HEK293 (cell line): ENCODE measurements at regions not wholly inside any gene's neighbourhood (a gene's known extent, or its start where the extent isn't known, plus 50 kb on each side); places are given as distances from the start of the nearest gene placed in this dataset.

Source experiments
- CTCF ChIA-PET: fragments of 350-600 bp; formaldehyde crosslinking; extraction: SDS; loops from one replicate; lab custom pipeline; 2021; ENCODE audit warnings: antibody characterized with exemption; lab: Yijun Ruan, JAX
- POLR2A ChIA-PET: fragments of 300-600 bp; formaldehyde crosslinking; extraction: SDS; loops from one replicate; lab custom pipeline; 2020; ENCODE audit warnings: antibody characterized with exemption, inconsistent platforms; lab: Yijun Ruan, JAX
- H3K27ac ChIP-seq: fragments of 200-500 bp; sonication (Bioruptor generic); 2 replicates; pipeline ENCODE4 v1.5.1; 2014; ENCODE audit warnings: low read depth, low read length, control low read depth, inconsistent platforms; ENCODE audit errors: extremely low read depth
- H3K36me3 ChIP-seq, 2 experiments: fragments of 200-500 bp in 1 of 2; sonication (Bioruptor generic) in 1 of 2; 1 replicate in 1 of 2; 2 replicates in 1 of 2; pipeline ENCODE4 v1.5.1; 2014 to 2017; ENCODE audit warnings: inconsistent platforms in 2 of 2, low read length in 2 of 2; ENCODE audit not compliant: control insufficient read depth in 2 of 2, insufficient read depth in 1 of 2
- H3K4me1 ChIP-seq: fragments of 200-500 bp; sonication (Bioruptor generic); 2 replicates; pipeline ENCODE4 v1.5.1; 2014; ENCODE audit warnings: mild to moderate bottlenecking, low read length, inconsistent platforms; ENCODE audit not compliant: control insufficient read depth, insufficient read depth
- H3K4me3 ChIP-seq: 2 replicates; pipeline ENCODE4 v1.5.1; 2011; ENCODE audit warnings: low read depth, mild to moderate bottlenecking, control low read depth, low read length, moderate library complexity
- H3K9me3 ChIP-seq: fragments of 200-500 bp; sonication (Bioruptor generic); 2 replicates; pipeline ENCODE4 v1.5.1; 2014; ENCODE audit warnings: low read depth, low read length, inconsistent platforms; ENCODE audit not compliant: control insufficient read depth, insufficient read depth
- BCL11A ChIP-seq: fragments of 450-650 bp; formaldehyde crosslinking; IDR thresholded peaks from 2 replicates; pipeline ENCODE4 v1.5.1; 2016; ENCODE audit warnings: low read depth, missing biosample characterization, missing genetic modification characterization
- FEZF1 ChIP-seq: fragments of 450-650 bp; formaldehyde crosslinking; IDR thresholded peaks from 2 replicates; pipeline ENCODE4 v1.5.1; 2016; ENCODE audit warnings: missing biosample characterization, missing genetic modification characterization
- PATZ1 ChIP-seq: fragments of 450-650 bp; formaldehyde crosslinking; IDR thresholded peaks from 2 replicates; pipeline ENCODE4 v1.5.1; 2016; ENCODE audit warnings: missing biosample characterization, missing genetic modification characterization
- SP7 ChIP-seq: fragments of 450-650 bp; formaldehyde crosslinking; IDR thresholded peaks from 2 replicates; pipeline ENCODE4 v1.5.1; 2016; ENCODE audit warnings: missing biosample characterization, missing genetic modification characterization
- ZBTB20 ChIP-seq: fragments of 450-650 bp; formaldehyde crosslinking; IDR thresholded peaks from 2 replicates; pipeline ENCODE4 v1.5.1; 2016; ENCODE audit warnings: missing biosample characterization, missing genetic modification characterization
- ZBTB7A ChIP-seq: fragments of 450-650 bp; formaldehyde crosslinking; IDR thresholded peaks from 2 replicates; pipeline ENCODE4 v1.5.1; 2016; ENCODE audit warnings: low read depth, missing biosample characterization, missing genetic modification characterization
- ZNF175 ChIP-seq: fragments of 450-650 bp; formaldehyde crosslinking; IDR thresholded peaks from 2 replicates; pipeline ENCODE4 v1.5.1; 2016; ENCODE audit warnings: missing biosample characterization, missing genetic modification characterization
- ZNF18 ChIP-seq: fragments of 450-650 bp; formaldehyde crosslinking; IDR thresholded peaks from 2 replicates; pipeline ENCODE4 v1.5.1; 2016; ENCODE audit warnings: missing biosample characterization, missing genetic modification characterization
- ZNF266 ChIP-seq: fragments of 450-650 bp; formaldehyde crosslinking; IDR thresholded peaks from 2 replicates; pipeline ENCODE4 v1.5.1; 2016; ENCODE audit warnings: missing biosample characterization, missing genetic modification characterization, low read depth
- ZNF311 ChIP-seq: fragments of 450-650 bp; formaldehyde crosslinking; IDR thresholded peaks from 2 replicates; pipeline ENCODE4 v1.5.1; 2017; ENCODE audit warnings: missing biosample characterization, missing genetic modification characterization, borderline replicate concordance
- ZNF366 ChIP-seq: fragments of 450-650 bp; formaldehyde crosslinking; conservative IDR thresholded peaks from 2 replicates; pipeline ENCODE4 v1.5.1; 2016; ENCODE audit warnings: missing biosample characterization, missing genetic modification characterization
- ZNF645 ChIP-seq: fragments of 450-650 bp; formaldehyde crosslinking; IDR thresholded peaks from 2 replicates; pipeline ENCODE4; 2016; ENCODE audit warnings: missing biosample characterization, missing genetic modification characterization
- ZNF658 ChIP-seq: fragments of 450-650 bp; formaldehyde crosslinking; IDR thresholded peaks from 2 replicates; pipeline ENCODE4; 2016; ENCODE audit warnings: missing biosample characterization, missing genetic modification characterization
- ZNF660 ChIP-seq: fragments of 450-650 bp; IDR thresholded peaks from 2 replicates; pipeline ENCODE4 v1.5.1; 2018; ENCODE audit warnings: missing biosample characterization, mild to moderate bottlenecking, missing genetic modification characterization
- ZNF670 ChIP-seq: fragments of 450-650 bp; formaldehyde crosslinking; IDR thresholded peaks from 2 replicates; pipeline ENCODE4 v1.5.1; 2016; ENCODE audit warnings: missing biosample characterization, missing genetic modification characterization, low read depth
- ZNF707 ChIP-seq: fragments of 450-650 bp; formaldehyde crosslinking; IDR thresholded peaks from 2 replicates; pipeline ENCODE4 v1.5.1; 2016; ENCODE audit warnings: missing biosample characterization, missing genetic modification characterization
- ZNF776 ChIP-seq: fragments of 450-650 bp; formaldehyde crosslinking; IDR thresholded peaks from 2 replicates; pipeline ENCODE4 v1.5.0; 2017; ENCODE audit warnings: missing biosample characterization, missing genetic modification characterization, borderline replicate concordance
- ZSCAN18 ChIP-seq: fragments of 450-650 bp; formaldehyde crosslinking; IDR thresholded peaks from 2 replicates; pipeline ENCODE4 v1.5.1; 2016; ENCODE audit warnings: missing biosample characterization, missing genetic modification characterization
- ZSCAN4 ChIP-seq: fragments of 450-650 bp; formaldehyde crosslinking; IDR thresholded peaks from 2 replicates; pipeline ENCODE4 v1.5.1; 2017; ENCODE audit warnings: missing biosample characterization, missing genetic modification characterization
- ZSCAN5A ChIP-seq: fragments of 450-650 bp; formaldehyde crosslinking; IDR thresholded peaks from 2 replicates; pipeline ENCODE4 v1.5.1; 2016; ENCODE audit warnings: missing biosample characterization, missing genetic modification characterization

GRCh38 chr6:43940393-43941087 is 170.5 kb downstream of the VEGFA start:
- POLR2A ChIA-PET: interaction anchor here (0.7 kb wide), 1 partner anchor 22 kb away, joined by 3 read pairs; no protein-coding TSS in a partner anchor
- Histone ChIP-seq H3K36me3 (no peaks in the 10 kb centered on the region), H3K4me1 (no peaks in the 10 kb centered on the region), H3K9me3 (no peaks in the 10 kb centered on the region), H3K27ac (no peak overlapping the region), H3K4me3 (no peak overlapping the region)
- CTCF ChIA-PET: interaction anchor here (0.6 to 1.8 kb wide), 7 partner anchors 9 to 147 kb away, joined by 3 to 8 read pairs (median 3); no protein-coding TSS in a partner anchor
- TF ChIP-seq ZSCAN4 (tag by site-specific recombination) (peak; percentile 75), ZBTB7A (no peak)

- Histone ChIP-seq H3K9me3 (no peaks in the 10 kb centered on the region), H3K27ac (no peak overlapping the region)
- TF ChIP-seq ZNF366 (tag by site-specific recombination) (no peak), ZNF175 (tag by site-specific recombination) (no peak), ZNF660 (tag by site-specific recombination) (no peak), ZNF670 (no peak), ZBTB20 (tag by site-specific recombination) (no peak), ZSCAN5A (tag by site-specific recombination) (no peak), ZNF266 (tag by site-specific recombination) (no peak), ZNF658 (no peak), ZNF311 (tag by site-specific recombination) (no peak), ZNF776 (tag by site-specific recombination) (no peak)
- TF ChIP-seq, all 188 proteins: peak for 0
- POLR2A ChIA-PET: no interaction called here
- CTCF ChIA-PET: interaction anchor here (0.8 kb wide), 1 partner anchor 135 kb away, joined by 3 read pairs; no protein-coding TSS in a partner anchor
- H3K4me1 ChIP-seq: no peaks in the 10 kb centered on the region
- H3K36me3 ChIP-seq: no peaks in the 10 kb centered on the region
- H3K4me3 ChIP-seq: no peak overlapping the region
Observed at GRCh38 chr6:43940071-43940392, 170.0 kb downstream of the VEGFA start.

- H3K4me3 ChIP-seq: no peak overlapping the region
- CTCF ChIA-PET: interaction anchor here (0.8 to 1.1 kb wide), 2 partner anchors 14 to 135 kb away, joined by 3 to 4 read pairs; no protein-coding TSS in a partner anchor
- POLR2A ChIA-PET: interaction anchor here (1.3 kb wide), 1 partner anchor 169 kb away, joined by 4 read pairs; the partner anchor contains the start of gene VEGFA
- no peaks in the 10 kb centered on the region for H3K4me1 ChIP-seq
- H3K36me3 ChIP-seq: no peaks in the 10 kb centered on the region
- no peak overlapping the region for H3K27ac ChIP-seq
- no peaks in the 10 kb centered on the region for H3K9me3 ChIP-seq
- TF ChIP-seq ZNF707 (tag by site-specific recombination): no peak
- no peak for TF ChIP-seq SP7 (tag by site-specific recombination)
- TF ChIP-seq FEZF1: no peak
- no peak for TF ChIP-seq ZSCAN18 (tag by site-specific recombination)
- no peak for TF ChIP-seq PATZ1 (tag by site-specific recombination)
- no peak for TF ChIP-seq ZNF366 (tag by site-specific recombination)
- no peak for TF ChIP-seq ZNF658
- no peak for TF ChIP-seq ZNF645
- TF ChIP-seq BCL11A: no peak
- no peak for TF ChIP-seq ZNF18 (tag by site-specific recombination)
Observed at GRCh38 chr6:43939281-43940070, 169.5 kb downstream of the VEGFA start.
